Neural progenitor cell (in vitro differentiated cells): ENCODE measurements at regions not wholly inside any gene's neighbourhood (a gene's known extent, or its start where the extent isn't known, plus 50 kb on each side); places are given as distances from the start of the nearest gene placed in this dataset.

Source experiments
- CTCF ChIP-seq: fragments of 200-600 bp; sonication (generic); IDR thresholded peaks from 2 replicates; pipeline ENCODE4 v1.5.1; 2017; ENCODE audit warnings: antibody characterized with exemption, mild to moderate bottlenecking
- EZH2 ChIP-seq: fragments of 200-600 bp; sonication (generic); IDR thresholded peaks from 2 replicates; pipeline ENCODE4 v1.6.1; 2017; ENCODE audit warnings: antibody characterized with exemption, mild to moderate bottlenecking, moderate library complexity

DNA sequence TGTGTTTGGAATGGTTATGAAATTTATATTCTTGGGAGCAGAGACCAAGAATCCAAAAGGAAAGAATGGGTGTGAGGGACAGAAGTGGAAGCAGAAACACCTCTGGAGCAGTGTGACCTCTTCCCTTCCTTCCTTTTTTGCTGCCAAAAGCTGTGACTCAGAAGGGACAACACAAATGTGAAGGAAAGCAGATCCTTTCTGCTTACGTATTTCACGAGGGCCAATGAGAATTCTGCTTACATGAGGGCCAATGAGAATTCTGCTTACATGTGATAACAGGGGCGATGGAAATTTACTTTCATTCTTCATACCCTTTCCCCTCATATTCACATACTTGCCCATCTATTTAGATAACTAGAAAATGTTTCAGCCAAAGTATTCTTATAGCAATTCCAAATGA is 404.6 kb downstream of the PRDM5 start:
- TF ChIP-seq CTCF (no peak), EZH2 (no peak)
